Gastrocnemius medialis (tissue), 4 donors: ENCODE measurements at regions not wholly inside any gene's neighbourhood (a gene's known extent, or its start where the extent isn't known, plus 50 kb on each side); places are given as distances from the start of the nearest gene placed in this dataset.

Experiments
- POLR2A ChIP-seq, 2 donors: fragments of 450-650 bp; IDR thresholded peaks; one replicate each; pipeline ENCODE4 v1.6.1; 2017; ENCODE audit warnings: antibody characterized with exemption in 2 of 2, mild to moderate bottlenecking in 2 of 2, moderate library complexity in 2 of 2
- TF ChIP-seq, protein P1 (sequence below), 5 experiments: fragments of 450-650 bp in 3 of 5; fragments of 200-600 bp in 2 of 5; sonication (generic) in 2 of 5; IDR thresholded peaks in 4 of 5; conservative IDR thresholded peaks in 1 of 5; 1 replicate in 4 of 5; 2 replicates in 1 of 5; pipeline ENCODE4 v1.5.1; 2016 to 2019; ENCODE audit warnings: antibody characterized with exemption in 5 of 5, mild to moderate bottlenecking in 3 of 5, moderate library complexity in 3 of 5

DNA sequence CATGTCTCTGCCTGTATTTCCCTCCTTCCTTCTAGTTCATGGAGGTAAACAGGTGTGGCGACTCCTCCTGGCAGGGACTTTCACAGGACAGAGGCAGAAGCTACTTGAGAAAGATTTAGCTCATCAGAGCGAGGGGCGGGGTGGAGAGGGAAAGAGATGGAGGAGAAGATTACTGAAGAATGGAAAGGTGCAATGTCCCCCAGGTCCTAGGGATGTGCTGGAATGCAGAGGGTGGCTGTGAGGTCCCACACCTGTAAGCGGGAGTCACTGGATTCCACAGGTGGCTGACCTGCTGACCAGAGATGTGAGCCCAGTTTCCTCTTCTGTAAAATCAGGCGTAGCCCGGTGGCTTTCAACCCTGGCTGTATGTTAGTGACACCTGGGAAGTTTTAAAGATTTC is 199.2 kb upstream of the SULF2 start:
- no peak for TF ChIP-seq POLR2A (IDR thresholded peaks at IDR 0.05)
- TF ChIP-seq, protein P1, sequence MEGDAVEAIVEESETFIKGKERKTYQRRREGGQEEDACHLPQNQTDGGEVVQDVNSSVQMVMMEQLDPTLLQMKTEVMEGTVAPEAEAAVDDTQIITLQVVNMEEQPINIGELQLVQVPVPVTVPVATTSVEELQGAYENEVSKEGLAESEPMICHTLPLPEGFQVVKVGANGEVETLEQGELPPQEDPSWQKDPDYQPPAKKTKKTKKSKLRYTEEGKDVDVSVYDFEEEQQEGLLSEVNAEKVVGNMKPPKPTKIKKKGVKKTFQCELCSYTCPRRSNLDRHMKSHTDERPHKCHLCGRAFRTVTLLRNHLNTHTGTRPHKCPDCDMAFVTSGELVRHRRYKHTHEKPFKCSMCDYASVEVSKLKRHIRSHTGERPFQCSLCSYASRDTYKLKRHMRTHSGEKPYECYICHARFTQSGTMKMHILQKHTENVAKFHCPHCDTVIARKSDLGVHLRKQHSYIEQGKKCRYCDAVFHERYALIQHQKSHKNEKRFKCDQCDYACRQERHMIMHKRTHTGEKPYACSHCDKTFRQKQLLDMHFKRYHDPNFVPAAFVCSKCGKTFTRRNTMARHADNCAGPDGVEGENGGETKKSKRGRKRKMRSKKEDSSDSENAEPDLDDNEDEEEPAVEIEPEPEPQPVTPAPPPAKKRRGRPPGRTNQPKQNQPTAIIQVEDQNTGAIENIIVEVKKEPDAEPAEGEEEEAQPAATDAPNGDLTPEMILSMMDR (IDR thresholded peaks at IDR 0.05 in 4 of 5, conservative IDR thresholded peaks at IDR 0.05 in 1 of 5): no peak
